ENCODE measurements at regions not wholly inside any gene's neighbourhood (a gene's known extent, or its start where the extent isn't known, plus 50 kb on each side); places are given as distances from the start of the nearest gene placed in this dataset.

GRCh38 chr3:18079739-18080138 is 337.3 kb upstream of the TBC1D5 start:
- Mint-ChIP-seq H3K9me3 (no peaks in the 10 kb centered on the region), H3K4me3 (no peak overlapping the region), H3K36me3 (ENCODE audit: insufficient read depth) (peaks cover 2% of the 10 kb centered on the region), H3K4me1 (no peaks in the 10 kb centered on the region), H3K27me3 (peaks cover 70% of the 10 kb centered on the region), H3K27ac (ENCODE audit: low read depth) (no peak overlapping the region)
- DNase-seq (ENCODE audit: low spot score in 2 of 2) (no peak), ATAC-seq (replicated peaks; ENCODE audit: extremely low read depth, poor library complexity, severe bottlenecking) (no peak)

GRCh38 chr3:18079062-18079461 is 336.6 kb upstream of the TBC1D5 start:
- Mint-ChIP-seq H3K36me3 (ENCODE audit: insufficient read depth) (peaks cover 2% of the 10 kb centered on the region), H3K4me3 (no peak overlapping the region), H3K27ac (ENCODE audit: low read depth) (no peak overlapping the region), H3K4me1 (no peaks in the 10 kb centered on the region), H3K27me3 (peaks cover 64% of the 10 kb centered on the region), H3K9me3 (no peaks in the 10 kb centered on the region)
- ATAC-seq (replicated peaks; ENCODE audit: extremely low read depth, poor library complexity, severe bottlenecking) (no peak), DNase-seq (ENCODE audit: low spot score in 2 of 2) (no peak)

DNA sequence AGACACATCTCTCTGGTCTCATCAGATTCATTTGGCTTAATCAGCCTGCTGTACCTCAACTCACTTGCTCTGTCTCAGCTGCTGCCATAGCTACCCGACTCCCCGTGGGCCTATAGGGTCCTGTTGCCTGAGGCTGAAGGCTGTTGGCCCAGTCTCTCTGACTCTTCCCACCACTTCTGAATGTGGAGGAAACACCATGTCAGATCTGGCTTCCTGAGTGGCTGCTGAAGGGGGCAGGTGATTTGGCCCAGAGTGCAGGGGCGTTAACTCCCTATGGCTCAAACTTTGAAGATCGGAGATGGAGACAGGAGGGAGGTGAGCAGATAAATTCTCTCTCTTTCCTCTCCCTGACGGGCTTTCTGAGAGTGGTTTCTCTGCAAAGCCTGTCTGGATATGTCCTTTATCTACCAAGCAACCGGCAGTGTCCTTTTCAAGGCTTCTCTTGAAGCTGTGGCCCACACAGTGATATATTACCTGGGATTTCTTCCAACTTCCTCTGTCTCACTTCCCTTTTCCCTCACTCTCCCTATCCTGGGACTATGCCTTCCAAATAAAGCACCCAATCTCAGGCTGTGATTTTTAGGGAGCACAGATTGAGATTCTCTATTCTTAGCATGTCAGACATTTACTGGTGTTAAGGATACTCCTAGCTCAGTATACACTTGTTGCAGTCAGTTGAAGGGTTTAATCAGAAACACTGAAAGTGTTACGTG is 334.9 kb upstream of the TBC1D5 start:
- DNase-seq (ENCODE audit: low spot score in 2 of 2) (no peak), ATAC-seq (replicated peaks; ENCODE audit: extremely low read depth, poor library complexity, severe bottlenecking) (no peak)
- H3K9me3 Mint-ChIP-seq, result no peaks in the 10 kb centered on the region
- H3K36me3 Mint-ChIP-seq (ENCODE audit: insufficient read depth), result no peaks in the 10 kb centered on the region
- H3K27me3 Mint-ChIP-seq, result peaks cover 54% of the 10 kb centered on the region
- no peak overlapping the region for H3K27ac Mint-ChIP-seq (ENCODE audit: low read depth)
- H3K4me3 Mint-ChIP-seq, result no peak overlapping the region
- H3K4me1 Mint-ChIP-seq, result no peaks in the 10 kb centered on the region

GRCh38 chr3:18076301-18076700 is 333.9 kb upstream of the TBC1D5 start:
- ATAC-seq (replicated peaks; ENCODE audit: extremely low read depth, poor library complexity, severe bottlenecking), result no peak
- Mint-ChIP-seq H3K27ac (ENCODE audit: low read depth) (no peak overlapping the region), H3K4me3 (no peak overlapping the region), H3K9me3 (no peaks in the 10 kb centered on the region), H3K27me3 (peaks cover 45% of the 10 kb centered on the region), H3K4me1 (no peaks in the 10 kb centered on the region), H3K36me3 (ENCODE audit: insufficient read depth) (no peaks in the 10 kb centered on the region)
- DNase-seq (ENCODE audit: low spot score in 2 of 2), result no peak

- no peaks in the 10 kb centered on the region for H3K4me1 Mint-ChIP-seq
- no peaks in the 10 kb centered on the region for H3K9me3 Mint-ChIP-seq
- no peak overlapping the region for H3K27ac Mint-ChIP-seq (ENCODE audit: low read depth)
- peaks cover 40% of the 10 kb centered on the region for H3K27me3 Mint-ChIP-seq
- H3K36me3 Mint-ChIP-seq (ENCODE audit: insufficient read depth), result no peaks in the 10 kb centered on the region
- DNase-seq (ENCODE audit: low spot score in 2 of 2) (no peak), ATAC-seq (replicated peaks; ENCODE audit: extremely low read depth, poor library complexity, severe bottlenecking) (no peak)
- no peak overlapping the region for H3K4me3 Mint-ChIP-seq
Measured at GRCh38 chr3:18075799-18076198, 333.4 kb upstream of the TBC1D5 start.

DNA sequence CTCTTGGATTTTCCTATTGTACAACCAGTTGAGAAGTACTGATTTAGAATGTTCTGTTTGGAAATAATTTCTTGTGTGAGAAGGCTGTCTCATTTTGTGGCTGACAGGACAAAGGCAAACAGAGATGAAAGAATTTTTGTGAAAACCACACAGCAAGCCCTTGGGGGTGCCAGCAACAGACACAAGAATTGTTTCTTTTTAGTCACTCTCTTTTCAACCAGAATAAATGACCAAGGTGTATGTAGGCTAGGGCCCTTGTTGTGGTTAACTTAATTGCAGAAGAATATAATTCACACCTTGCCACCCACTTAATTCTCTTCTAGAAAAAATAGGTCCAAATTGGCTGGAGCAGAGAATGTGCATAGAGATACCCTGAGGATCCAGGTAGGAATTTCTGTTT is 329.4 kb upstream of the TBC1D5 start:
- no peak overlapping the region for H3K4me3 Mint-ChIP-seq
- no peak overlapping the region for H3K27ac Mint-ChIP-seq (ENCODE audit: low read depth)
- ATAC-seq (replicated peaks; ENCODE audit: extremely low read depth, poor library complexity, severe bottlenecking), result no peak
- no peaks in the 10 kb centered on the region for H3K36me3 Mint-ChIP-seq (ENCODE audit: insufficient read depth)
- H3K27me3 Mint-ChIP-seq, result peaks cover 11% of the 10 kb centered on the region
- DNase-seq (ENCODE audit: low spot score in 2 of 2), result no peak
- no peaks in the 10 kb centered on the region for H3K9me3 Mint-ChIP-seq
- H3K4me1 Mint-ChIP-seq, result no peaks in the 10 kb centered on the region

- Mint-ChIP-seq H3K27ac (ENCODE audit: low read depth) (no peak overlapping the region), H3K4me3 (no peak overlapping the region)
Measured at GRCh38 chr3:18070944-18071343, 328.5 kb upstream of the TBC1D5 start.

DNA sequence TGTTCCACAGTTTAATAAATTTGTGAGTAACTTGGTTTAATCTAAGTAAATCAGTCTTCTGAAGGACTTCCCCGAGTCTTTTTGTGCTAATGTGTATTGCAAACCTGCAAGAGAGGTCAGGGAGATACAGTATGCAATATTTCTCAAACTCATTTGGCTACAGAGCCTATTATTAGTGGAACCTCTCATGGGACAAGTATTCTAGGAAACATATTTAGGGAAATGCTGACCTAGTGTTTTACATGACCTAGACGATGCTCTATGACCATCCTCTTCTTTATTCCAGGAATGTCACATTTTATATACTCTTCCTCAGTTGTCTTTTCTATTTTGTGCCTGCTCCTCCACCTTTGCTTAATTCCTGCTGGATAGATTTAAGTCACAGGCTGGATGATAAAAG is 327.8 kb upstream of the TBC1D5 start:
- Mint-ChIP-seq H3K9me3 (no peaks in the 10 kb centered on the region), H3K36me3 (ENCODE audit: insufficient read depth) (no peaks in the 10 kb centered on the region), H3K27me3 (no peaks in the 10 kb centered on the region), H3K4me1 (no peaks in the 10 kb centered on the region), H3K27ac (ENCODE audit: low read depth) (no peak overlapping the region), H3K4me3 (no peak overlapping the region)
- ATAC-seq (replicated peaks; ENCODE audit: extremely low read depth, poor library complexity, severe bottlenecking) (no peak), DNase-seq (ENCODE audit: low spot score in 2 of 2) (no peak)

More at GRCh38 chr3:18070944-18071343, 328.5 kb upstream of the TBC1D5 start:
- no peaks in the 10 kb centered on the region for H3K9me3 Mint-ChIP-seq
- ATAC-seq (replicated peaks; ENCODE audit: extremely low read depth, poor library complexity, severe bottlenecking) (no peak), DNase-seq (ENCODE audit: low spot score in 2 of 2) (no peak)
- H3K4me1 Mint-ChIP-seq, result no peaks in the 10 kb centered on the region
- H3K36me3 Mint-ChIP-seq (ENCODE audit: insufficient read depth), result no peaks in the 10 kb centered on the region
- peaks cover 2% of the 10 kb centered on the region for H3K27me3 Mint-ChIP-seq

GRCh38 chr3:18069568-18069967 is 327.1 kb upstream of the TBC1D5 start:
- Mint-ChIP-seq H3K27ac (ENCODE audit: low read depth) (no peak overlapping the region), H3K27me3 (no peaks in the 10 kb centered on the region), H3K36me3 (ENCODE audit: insufficient read depth) (no peaks in the 10 kb centered on the region), H3K9me3 (no peaks in the 10 kb centered on the region), H3K4me3 (no peak overlapping the region), H3K4me1 (no peaks in the 10 kb centered on the region)
- ATAC-seq (replicated peaks; ENCODE audit: extremely low read depth, poor library complexity, severe bottlenecking) (no peak), DNase-seq (ENCODE audit: low spot score in 2 of 2) (no peak)

DNA sequence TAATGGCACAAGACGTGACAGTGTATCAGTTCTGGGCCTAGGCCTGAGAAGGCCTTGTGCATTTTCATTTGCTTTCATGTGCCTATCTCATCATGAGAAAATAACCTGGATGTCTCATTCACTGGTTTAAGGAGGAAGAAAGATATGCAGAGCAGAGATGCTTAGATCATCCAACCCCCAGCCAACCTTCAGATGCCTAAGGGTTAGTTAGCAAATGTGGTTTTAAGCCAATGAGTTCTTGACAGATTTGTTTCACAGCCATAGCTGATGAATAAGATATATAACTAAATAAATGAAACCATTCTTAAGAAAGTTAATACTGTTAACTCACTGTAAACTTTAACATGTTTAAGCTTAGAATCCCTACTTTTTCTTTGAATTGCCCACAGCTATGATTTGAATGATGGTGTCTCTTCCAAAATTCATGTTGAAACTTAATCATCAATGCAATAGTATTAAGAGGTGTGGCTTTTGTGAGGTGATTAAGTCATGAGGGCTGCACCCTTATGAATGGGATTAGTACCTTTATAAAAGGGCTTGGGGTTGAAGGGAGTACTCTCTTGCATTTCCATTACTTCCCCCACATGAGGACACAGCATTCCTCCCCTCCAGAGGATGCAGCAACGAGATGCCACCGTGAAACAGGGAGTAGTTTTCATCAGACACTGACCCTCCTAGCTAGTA is 324.6 kb upstream of the TBC1D5 start:
- no peaks in the 10 kb centered on the region for H3K9me3 Mint-ChIP-seq
- no peaks in the 10 kb centered on the region for H3K27me3 Mint-ChIP-seq
- no peak overlapping the region for H3K4me3 Mint-ChIP-seq

DNA sequence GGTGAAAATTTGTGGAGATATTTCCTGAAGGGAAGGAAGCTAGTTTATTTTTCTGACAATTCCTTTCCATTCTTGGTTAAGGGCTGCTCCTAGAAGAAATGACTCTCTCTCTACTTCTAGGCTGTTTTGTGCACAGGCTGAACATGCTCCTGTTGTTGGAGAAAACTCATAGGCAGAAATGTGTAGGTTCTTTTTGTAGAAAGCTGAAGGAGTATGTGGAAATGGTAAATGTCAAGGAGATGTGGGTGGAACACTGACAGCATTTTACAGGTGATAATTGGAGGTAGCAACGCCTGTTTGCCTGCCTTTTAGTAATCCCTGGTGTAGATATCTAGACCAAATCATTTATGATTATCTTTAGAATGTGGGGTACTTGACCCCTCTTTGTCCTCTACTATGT is 322.2 kb upstream of the TBC1D5 start:
- Mint-ChIP-seq H3K36me3 (ENCODE audit: insufficient read depth) (no peaks in the 10 kb centered on the region), H3K27ac (ENCODE audit: low read depth) (no peak overlapping the region), H3K27me3 (peaks cover under 1% of the 10 kb centered on the region), H3K4me3 (no peak overlapping the region), H3K4me1 (no peaks in the 10 kb centered on the region), H3K9me3 (no peaks in the 10 kb centered on the region)
- DNase-seq (ENCODE audit: low spot score in 2 of 2) (no peak), ATAC-seq (replicated peaks; ENCODE audit: extremely low read depth, poor library complexity, severe bottlenecking) (no peak)

More for the DNA sequence above, 324.6 kb upstream of the TBC1D5 start:
- DNase-seq (ENCODE audit: low spot score in 2 of 2), result no peak
- Mint-ChIP-seq H3K36me3 (ENCODE audit: insufficient read depth) (no peaks in the 10 kb centered on the region), H3K4me1 (no peaks in the 10 kb centered on the region), H3K27ac (ENCODE audit: low read depth) (no peak overlapping the region)
- ATAC-seq (replicated peaks; ENCODE audit: extremely low read depth, poor library complexity, severe bottlenecking), result no peak

DNA sequence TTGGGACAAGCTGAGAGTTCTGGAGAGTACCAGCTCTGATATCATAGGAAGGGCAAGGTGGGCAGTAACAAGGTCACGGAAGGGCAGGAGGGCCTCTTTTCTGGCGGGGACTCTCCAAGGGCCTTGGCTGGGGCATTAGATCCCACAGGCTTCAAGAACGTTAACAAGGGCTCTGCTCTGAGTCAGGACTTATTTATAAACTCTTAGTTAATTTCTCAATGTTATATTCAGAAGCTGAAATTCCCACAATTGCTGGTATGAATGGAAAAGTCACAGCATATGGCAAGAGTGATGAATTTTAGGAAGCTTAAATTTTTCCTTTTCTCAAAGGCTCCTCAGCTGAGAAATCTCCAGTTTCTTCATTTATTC is 320.2 kb upstream of the TBC1D5 start:
- H3K9me3 Mint-ChIP-seq, result no peaks in the 10 kb centered on the region
- DNase-seq (ENCODE audit: low spot score in 2 of 2), result no peak

More for the DNA sequence above, 320.2 kb upstream of the TBC1D5 start:
- H3K36me3 Mint-ChIP-seq (ENCODE audit: insufficient read depth), result no peaks in the 10 kb centered on the region
- no peak overlapping the region for H3K4me3 Mint-ChIP-seq
- no peak overlapping the region for H3K27ac Mint-ChIP-seq (ENCODE audit: low read depth)
- H3K27me3 Mint-ChIP-seq, result peaks cover 10% of the 10 kb centered on the region
- no peak for ATAC-seq (replicated peaks; ENCODE audit: extremely low read depth, poor library complexity, severe bottlenecking)
- H3K4me1 Mint-ChIP-seq, result no peaks in the 10 kb centered on the region
